ENCODE measurements at regions not wholly inside any gene's neighbourhood (a gene's known extent, or its start where the extent isn't known, plus 50 kb on each side); places are given as distances from the start of the nearest gene placed in this dataset.
"Not testable (repeated sequence)": the region's sequence is repeated elsewhere in the genome, so short reads cannot be mapped to it uniquely, and the experiment has no call there.

- H3K27me3 ChIP-seq = no peaks in the 10 kb centered on the region
- H3K4me3 ChIP-seq = no peak overlapping the region
- H3K9me3 ChIP-seq (replicated peaks) = no peaks in the 10 kb centered on the region
- DNase-seq = no peak
- no peaks in the 10 kb centered on the region for H3K4me1 ChIP-seq
- H3K36me3 ChIP-seq = no peaks in the 10 kb centered on the region
- no peak overlapping the region for H3K27ac ChIP-seq
Observed at GRCh38 chr4:19636451-19636850, 615.3 kb upstream of the SLIT2 start.

GRCh38 chr4:19631814-19632213 lies 619.9 kb upstream of the SLIT2 start:
- Histone ChIP-seq H3K4me3 (no peak overlapping the region), H3K9me3 (replicated peaks) (no peaks in the 10 kb centered on the region), H3K27ac (no peak overlapping the region), H3K36me3 (no peaks in the 10 kb centered on the region), H3K27me3 (no peaks in the 10 kb centered on the region), H3K4me1 (no peaks in the 10 kb centered on the region)
- DNase-seq = no peak

GRCh38 chr4:19623866-19624265 lies 627.8 kb upstream of the SLIT2 start:
- no peaks in the 10 kb centered on the region for H3K9me3 ChIP-seq (replicated peaks)
- H3K27ac ChIP-seq = no peak overlapping the region
- H3K27me3 ChIP-seq = no peaks in the 10 kb centered on the region
- H3K4me1 ChIP-seq = no peaks in the 10 kb centered on the region
- H3K36me3 ChIP-seq = no peaks in the 10 kb centered on the region
- no peak overlapping the region for H3K4me3 ChIP-seq
- DNase-seq = no peak

GRCh38 chr4:19615086-19615689 lies 636.5 kb upstream of the SLIT2 start:
- no peak overlapping the region for H3K27ac ChIP-seq
- peak in 1 of 2 experiments; percentile 5 for DNase-seq
- no peaks in the 10 kb centered on the region for H3K27me3 ChIP-seq
- no peak overlapping the region for H3K4me3 ChIP-seq
- no peaks in the 10 kb centered on the region for H3K4me1 ChIP-seq
- H3K9me3 ChIP-seq (replicated peaks) = no peaks in the 10 kb centered on the region
- H3K36me3 ChIP-seq = no peaks in the 10 kb centered on the region

GRCh38 chr4:19614171-19614570 lies 637.5 kb upstream of the SLIT2 start:
- no peaks in the 10 kb centered on the region for H3K4me1 ChIP-seq
- no peaks in the 10 kb centered on the region for H3K27me3 ChIP-seq
- DNase-seq = no peak
- no peaks in the 10 kb centered on the region for H3K9me3 ChIP-seq (replicated peaks)
- H3K36me3 ChIP-seq = no peaks in the 10 kb centered on the region
- no peak overlapping the region for H3K4me3 ChIP-seq
- no peak overlapping the region for H3K27ac ChIP-seq

- no peak for DNase-seq
- no peaks in the 10 kb centered on the region for H3K9me3 ChIP-seq (replicated peaks)
- H3K4me3 ChIP-seq = no peak overlapping the region
- H3K36me3 ChIP-seq = no peaks in the 10 kb centered on the region
- no peaks in the 10 kb centered on the region for H3K27me3 ChIP-seq
- H3K4me1 ChIP-seq = no peaks in the 10 kb centered on the region
- H3K27ac ChIP-seq = no peak overlapping the region
Observed at GRCh38 chr4:19596342-19596741, 655.4 kb upstream of the SLIT2 start.

GRCh38 chr4:19592391-19592790 lies 659.3 kb upstream of the SLIT2 start:
- no peak for DNase-seq
- Histone ChIP-seq H3K9me3 (replicated peaks) (no peaks in the 10 kb centered on the region), H3K27ac (no peak overlapping the region), H3K36me3 (no peaks in the 10 kb centered on the region), H3K27me3 (no peaks in the 10 kb centered on the region), H3K4me3 (no peak overlapping the region), H3K4me1 (no peaks in the 10 kb centered on the region)

- peak in 1 of 2 experiments; percentile 3 for DNase-seq
- H3K27me3 ChIP-seq = no peaks in the 10 kb centered on the region
- H3K9me3 ChIP-seq (replicated peaks) = no peaks in the 10 kb centered on the region
- no peaks in the 10 kb centered on the region for H3K36me3 ChIP-seq
- H3K4me3 ChIP-seq = no peak overlapping the region
- no peaks in the 10 kb centered on the region for H3K4me1 ChIP-seq
- no peak overlapping the region for H3K27ac ChIP-seq
Observed at GRCh38 chr4:19583827-19584569, 667.7 kb upstream of the SLIT2 start.

- DNase-seq = no peak
- Histone ChIP-seq H3K4me3 (no peak overlapping the region), H3K9me3 (replicated peaks) (no peaks in the 10 kb centered on the region), H3K36me3 (no peaks in the 10 kb centered on the region), H3K4me1 (no peaks in the 10 kb centered on the region), H3K27ac (no peak overlapping the region), H3K27me3 (no peaks in the 10 kb centered on the region)
Observed at GRCh38 chr4:19580095-19580494, 671.6 kb upstream of the SLIT2 start.

GRCh38 chr4:19579608-19580007 lies 672.1 kb upstream of the SLIT2 start:
- H3K27me3 ChIP-seq = no peaks in the 10 kb centered on the region
- H3K27ac ChIP-seq = no peak overlapping the region
- no peak overlapping the region for H3K4me3 ChIP-seq
- H3K9me3 ChIP-seq (replicated peaks) = no peaks in the 10 kb centered on the region
- H3K36me3 ChIP-seq = no peaks in the 10 kb centered on the region
- H3K4me1 ChIP-seq = no peaks in the 10 kb centered on the region
- DNase-seq = no peak

- no peaks in the 10 kb centered on the region for H3K4me1 ChIP-seq
- DNase-seq = no peak
- H3K9me3 ChIP-seq (replicated peaks) = no peaks in the 10 kb centered on the region
- H3K36me3 ChIP-seq = no peaks in the 10 kb centered on the region
- H3K27me3 ChIP-seq = no peaks in the 10 kb centered on the region
- no peak overlapping the region for H3K27ac ChIP-seq
- no peak overlapping the region for H3K4me3 ChIP-seq
Observed at GRCh38 chr4:19577097-19577496, 674.6 kb upstream of the SLIT2 start.

GRCh38 chr4:19575924-19576323 lies 675.8 kb upstream of the SLIT2 start:
- Histone ChIP-seq H3K27me3 (no peaks in the 10 kb centered on the region), H3K27ac (no peak overlapping the region), H3K4me1 (no peaks in the 10 kb centered on the region), H3K9me3 (replicated peaks) (no peaks in the 10 kb centered on the region), H3K36me3 (no peaks in the 10 kb centered on the region), H3K4me3 (no peak overlapping the region)
- DNase-seq = no peak

- no peaks in the 10 kb centered on the region for H3K36me3 ChIP-seq
- no peak for DNase-seq
- H3K27ac ChIP-seq = no peak overlapping the region
- H3K4me1 ChIP-seq = no peaks in the 10 kb centered on the region
- no peak overlapping the region for H3K4me3 ChIP-seq
- H3K9me3 ChIP-seq (replicated peaks) = no peaks in the 10 kb centered on the region
- H3K27me3 ChIP-seq = no peaks in the 10 kb centered on the region
Observed at GRCh38 chr4:19566041-19566440, 685.7 kb upstream of the SLIT2 start.

GRCh38 chr4:19562456-19562855 lies 689.2 kb upstream of the SLIT2 start:
- H3K27ac ChIP-seq = no peak overlapping the region
- no peak overlapping the region for H3K4me3 ChIP-seq
- H3K36me3 ChIP-seq = no peaks in the 10 kb centered on the region

GRCh38 chr4:19557161-19557560 lies 694.5 kb upstream of the SLIT2 start:
- no peaks in the 10 kb centered on the region for H3K4me1 ChIP-seq
- H3K4me3 ChIP-seq = no peak overlapping the region
- H3K27me3 ChIP-seq = no peaks in the 10 kb centered on the region
- H3K27ac ChIP-seq = no peak overlapping the region
- H3K9me3 ChIP-seq (replicated peaks) = no peaks in the 10 kb centered on the region
- H3K36me3 ChIP-seq = no peaks in the 10 kb centered on the region
- no peak for DNase-seq

More at GRCh38 chr4:19562456-19562855, 689.2 kb upstream of the SLIT2 start:
- Histone ChIP-seq H3K27me3 (no peaks in the 10 kb centered on the region), H3K9me3 (replicated peaks) (no peaks in the 10 kb centered on the region), H3K4me1 (no peaks in the 10 kb centered on the region)
- DNase-seq = no peak

- not testable (repeated sequence) for H3K4me3 ChIP-seq; H3K9me3 ChIP-seq (replicated peaks); H3K27ac ChIP-seq; DNase-seq; H3K4me1 ChIP-seq; H3K27me3 ChIP-seq; H3K36me3 ChIP-seq
Observed at GRCh38 chr4:19556276-19556675, 695.4 kb upstream of the SLIT2 start.

Data from SJCRH30 (cell line).